Colonic mucosa (tissue), 4 donors: ENCODE measurements at regions not wholly inside any gene's neighbourhood (a gene's known extent, or its start where the extent isn't known, plus 50 kb on each side); places are given as distances from the start of the nearest gene placed in this dataset.

Experiments used
- DNase-seq: peaks from one replicate; pipeline ENCODE4 v3.0.0-alpha.2; 2020
- H3K27ac ChIP-seq: fragments of 200-600 bp; one replicate; pipeline ENCODE4 v1.8.0; 2021
- H3K27me3 ChIP-seq: fragments of 200-600 bp; one replicate; pipeline ENCODE4 v1.8.0; 2021
- H3K36me3 ChIP-seq: fragments of 200-600 bp; one replicate; pipeline ENCODE4 v1.8.0; 2021
- H3K4me1 ChIP-seq: fragments of 200-600 bp; one replicate; pipeline ENCODE4 v1.8.0; 2021; ENCODE audit warnings: mild to moderate bottlenecking
- H3K4me3 ChIP-seq: fragments of 200-600 bp; one replicate; pipeline ENCODE4 v1.8.0; 2021
- H3K9ac ChIP-seq, 2 donors: one replicate each; pipeline ENCODE4 v1.7.0; 2013; ENCODE audit warnings: control low read depth in 2 of 2, low read depth in 2 of 2, low read length in 2 of 2
- H3K9me3 ChIP-seq: fragments of 200-600 bp; one replicate; pipeline ENCODE4 v1.8.0; 2021
- CTCF ChIP-seq: fragments of 200-600 bp; IDR thresholded peaks from one replicate; pipeline ENCODE4 v1.8.0; 2022; ENCODE audit warnings: antibody characterized with exemption, mild to moderate bottlenecking
- intact Hi-C: fragments of 100-400 bp; cut with DNase I; formaldehyde crosslinking; loops from one replicate; pipeline ENCODE4 v1.14.1; 2022
- donor health status: healthy.
- donor health status: DM: no; HTN: no; CAD: no.
- donor health status: DM: no; HTN: no; CAD: no.

GRCh38 chr4:138327338-138327737 is 85.2 kb upstream of the SLC7A11 start:
- intact Hi-C loops: no loop called here
- Histone ChIP-seq H3K36me3 (no peaks in the 10 kb centered on the region), H3K27ac (no peak overlapping the region), H3K9me3 (no peaks in the 10 kb centered on the region), H3K4me3 (no peak overlapping the region), H3K4me1 (no peaks in the 10 kb centered on the region), H3K9ac (no peak overlapping the region), H3K27me3 (no peaks in the 10 kb centered on the region)
- no peak for DNase-seq
- no peak for TF ChIP-seq CTCF

GRCh38 chr4:138320831-138321230 is 78.7 kb upstream of the SLC7A11 start:
- Histone ChIP-seq H3K9ac (no peak overlapping the region), H3K27me3 (no peaks in the 10 kb centered on the region), H3K9me3 (no peaks in the 10 kb centered on the region), H3K27ac (no peak overlapping the region), H3K36me3 (no peaks in the 10 kb centered on the region), H3K4me1 (no peaks in the 10 kb centered on the region), H3K4me3 (no peak overlapping the region)
- intact Hi-C loops: no loop called here
- DNase-seq: no peak
- TF ChIP-seq CTCF: no peak

GRCh38 chr4:138320030-138320429 is 77.9 kb upstream of the SLC7A11 start:
- H3K9ac ChIP-seq: no peak overlapping the region
- DNase-seq: no peak
- no peaks in the 10 kb centered on the region for H3K9me3 ChIP-seq
- H3K4me1 ChIP-seq: no peaks in the 10 kb centered on the region
- intact Hi-C loops: no loop called here
- H3K27ac ChIP-seq: no peak overlapping the region
- no peaks in the 10 kb centered on the region for H3K36me3 ChIP-seq
- TF ChIP-seq CTCF: no peak
- H3K4me3 ChIP-seq: no peak overlapping the region
- H3K27me3 ChIP-seq: no peaks in the 10 kb centered on the region

GRCh38 chr4:138317175-138317748 is 75.1 kb upstream of the SLC7A11 start:
- no peaks in the 10 kb centered on the region for H3K9me3 ChIP-seq
- no peak overlapping the region for H3K4me3 ChIP-seq
- no peaks in the 10 kb centered on the region for H3K36me3 ChIP-seq
- no peaks in the 10 kb centered on the region for H3K27me3 ChIP-seq
- TF ChIP-seq CTCF: no peak
- no peak overlapping the region for H3K27ac ChIP-seq
- intact Hi-C loops: no loop called here
- no peaks in the 10 kb centered on the region for H3K4me1 ChIP-seq
- no peak overlapping the region for H3K9ac ChIP-seq
- DNase-seq: no peak

GRCh38 chr4:138312536-138312911 is 70.4 kb upstream of the SLC7A11 start:
- Histone ChIP-seq H3K27ac (no peak overlapping the region), H3K27me3 (no peaks in the 10 kb centered on the region), H3K4me3 (no peak overlapping the region), H3K36me3 (no peaks in the 10 kb centered on the region), H3K9me3 (no peaks in the 10 kb centered on the region), H3K9ac (no peak overlapping the region), H3K4me1 (no peaks in the 10 kb centered on the region)
- no peak for DNase-seq
- intact Hi-C loops: no loop called here
- TF ChIP-seq CTCF: no peak
